ENCODE measurements at regions not wholly inside any gene's neighbourhood (a gene's known extent, or its start where the extent isn't known, plus 50 kb on each side); places are given as distances from the start of the nearest gene placed in this dataset.
"Not testable (repeated sequence)": the region's sequence is repeated elsewhere in the genome, so short reads cannot be mapped to it uniquely, and the experiment has no call there.

DNA sequence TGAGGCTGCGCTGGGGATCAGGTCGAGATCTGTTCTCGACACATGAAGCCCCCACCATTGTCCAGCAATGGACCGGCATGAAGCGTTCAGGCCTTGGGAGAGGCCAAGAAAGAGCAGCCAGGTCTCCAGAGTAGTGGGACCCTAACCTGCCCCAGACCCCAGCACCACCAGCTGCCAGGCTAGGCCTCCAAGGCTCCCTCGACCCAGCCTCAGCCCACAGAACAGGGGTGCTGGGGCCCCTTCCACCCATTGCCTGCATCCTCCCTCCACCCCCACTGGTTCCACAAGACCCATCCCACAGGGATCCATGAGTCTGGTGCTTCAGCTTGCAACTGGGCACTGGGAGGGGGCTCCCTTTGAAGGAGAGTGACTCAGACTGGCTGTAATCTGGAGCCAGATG is 120.3 kb downstream of the TUBA3C start:
- FAIRE-seq, result no peak

DNA sequence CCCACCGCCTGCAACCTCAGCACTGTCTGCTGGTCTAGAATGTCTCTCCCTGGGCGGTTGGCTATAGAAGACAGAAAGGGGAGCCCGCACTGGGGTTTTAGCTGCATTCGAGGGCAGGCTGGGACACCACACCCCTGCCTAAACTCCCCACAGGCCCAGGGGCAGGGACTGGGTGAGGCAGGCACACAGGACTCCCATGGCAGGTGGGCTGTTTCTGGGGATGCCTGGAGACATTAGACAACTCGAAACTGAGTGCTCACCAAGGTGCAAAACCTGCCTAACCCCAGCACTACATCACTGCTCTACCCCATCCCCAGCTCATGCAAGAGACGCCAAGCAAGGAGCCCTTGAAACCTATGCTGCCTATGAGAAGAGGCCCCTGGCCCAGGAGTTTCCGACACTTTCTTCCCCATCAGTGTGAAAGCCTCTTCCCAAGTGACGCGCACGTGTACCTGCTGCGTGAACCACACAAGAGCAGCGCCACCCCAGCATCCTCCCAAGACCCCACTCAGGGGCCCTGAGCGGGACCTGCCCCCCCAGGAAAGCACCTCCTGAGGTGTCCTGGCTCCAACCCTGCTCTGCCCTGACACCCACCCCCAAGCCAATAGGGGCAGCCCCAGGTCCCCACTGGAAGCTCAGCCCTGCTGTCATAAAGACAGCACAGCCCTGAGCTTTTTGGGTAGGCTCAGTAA is 121.2 kb downstream of the TUBA3C start:
- FAIRE-seq, result no peak

DNA sequence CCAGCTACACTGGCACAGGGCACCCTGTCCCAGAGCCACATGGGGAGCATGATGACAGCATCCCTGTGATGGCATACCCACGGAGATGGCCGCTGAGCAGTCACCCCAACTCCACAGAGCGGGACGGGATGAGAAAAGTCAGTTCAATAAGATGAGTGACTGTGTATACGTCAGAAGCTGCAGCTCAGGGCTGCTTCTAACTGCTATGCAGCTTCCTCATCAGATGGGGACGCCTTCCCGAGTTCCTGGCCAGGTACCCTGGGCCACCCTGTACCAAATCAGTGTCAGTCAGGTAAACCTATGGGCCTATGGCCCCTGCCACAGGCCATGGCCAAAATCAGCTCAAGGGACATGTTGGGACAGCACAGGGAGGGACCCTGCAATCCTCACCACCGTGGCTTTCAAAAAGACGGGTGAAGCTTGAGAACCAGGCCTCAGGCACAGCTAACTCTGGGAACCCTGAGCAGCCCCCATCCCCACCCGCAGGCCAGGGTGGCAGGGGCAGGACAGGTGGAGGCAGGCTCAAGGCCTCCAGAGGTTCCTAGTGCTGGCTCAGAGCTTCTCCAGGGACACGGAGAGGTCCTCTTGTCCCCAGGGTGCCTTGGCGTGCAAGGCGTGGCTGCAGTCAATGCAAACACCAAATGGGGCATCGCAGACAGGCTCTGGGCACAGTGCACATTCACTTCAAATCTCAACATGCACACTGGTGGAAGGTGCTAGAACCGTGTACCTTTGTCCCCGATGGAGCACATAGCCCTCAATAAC is 122.4 kb downstream of the TUBA3C start:
- no peak for FAIRE-seq

DNA sequence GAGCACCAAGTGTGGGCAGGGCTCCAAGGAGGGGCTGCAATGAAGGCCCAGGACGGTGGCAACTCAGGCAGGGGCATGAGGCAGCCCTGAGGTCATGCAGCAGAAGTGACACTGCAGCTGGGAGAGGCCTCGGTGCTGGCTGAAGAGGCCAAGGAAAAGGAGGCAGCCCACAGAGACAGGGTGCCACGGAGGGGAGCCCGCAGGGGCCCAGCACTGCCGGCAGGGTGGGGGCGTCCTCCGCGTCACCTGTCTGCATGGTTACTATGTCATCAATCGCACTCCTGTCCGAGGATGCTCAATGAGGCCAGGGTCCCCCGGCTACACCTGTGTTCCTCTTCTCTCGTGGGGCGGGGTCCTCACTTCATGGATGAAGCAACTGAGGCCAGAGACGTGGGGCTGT is 123.1 kb downstream of the TUBA3C start:
- FAIRE-seq, result no peak

DNA sequence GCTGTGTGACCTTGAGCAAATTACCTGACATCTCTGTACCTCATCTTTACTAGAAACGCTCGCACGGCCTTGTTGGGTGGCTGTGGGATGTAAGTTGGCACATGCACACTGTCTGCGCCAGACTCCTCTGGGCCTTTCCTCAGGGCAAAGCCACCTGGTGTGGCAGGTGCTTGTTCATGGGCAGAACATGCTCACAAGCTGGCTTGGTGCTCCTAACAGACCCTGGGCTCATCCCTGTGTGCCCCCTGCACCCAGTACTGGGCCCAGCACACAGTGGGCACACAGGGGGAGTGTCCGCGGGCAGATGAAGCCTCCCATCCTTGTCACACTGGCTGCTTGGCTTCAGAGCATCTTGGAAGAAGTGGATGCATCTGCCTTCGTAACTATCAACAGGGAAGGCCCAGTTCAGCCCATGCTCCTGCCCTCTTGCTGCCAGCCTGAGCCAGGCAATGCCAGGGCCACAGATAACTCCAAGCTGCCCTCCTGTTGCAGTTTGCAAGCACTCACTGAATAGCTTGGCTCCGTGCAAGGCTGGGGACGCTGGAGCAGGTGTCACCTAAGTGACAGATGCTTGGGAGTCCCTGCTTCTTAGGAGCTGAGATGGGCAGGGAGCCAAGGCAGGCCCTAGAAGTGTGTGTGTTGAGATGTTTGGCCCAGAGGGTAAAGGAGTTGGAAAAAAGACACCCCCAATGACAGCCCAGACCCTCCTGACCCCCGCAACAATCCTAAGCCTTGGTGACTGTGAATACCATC is 123.9 kb downstream of the TUBA3C start:
- FAIRE-seq, result no peak

DNA sequence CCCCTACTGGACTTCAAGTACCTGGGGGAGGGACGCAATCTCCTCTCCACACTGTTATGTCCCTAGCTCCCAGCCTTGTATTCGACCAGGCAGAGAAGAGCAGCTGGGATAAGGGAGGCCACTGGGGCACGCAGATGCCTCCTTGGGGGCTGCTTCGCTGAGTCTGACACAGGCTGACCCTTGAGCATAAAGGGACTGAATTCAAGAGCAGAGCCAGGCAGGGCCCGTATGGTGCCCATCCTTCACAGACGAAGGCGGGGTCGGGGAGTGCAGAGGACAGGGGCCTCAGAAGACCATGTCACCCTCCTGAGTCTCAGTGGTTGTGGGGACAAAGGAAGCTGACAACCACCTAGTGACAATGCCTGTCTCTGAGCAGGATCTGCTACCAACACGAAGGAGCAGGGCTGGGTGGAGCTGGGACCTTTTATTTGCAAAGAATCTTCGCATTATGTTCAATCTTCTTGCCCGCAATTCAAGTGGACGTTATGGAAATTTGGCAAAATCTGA is 124.6 kb downstream of the TUBA3C start:
- FAIRE-seq, result no peak

DNA sequence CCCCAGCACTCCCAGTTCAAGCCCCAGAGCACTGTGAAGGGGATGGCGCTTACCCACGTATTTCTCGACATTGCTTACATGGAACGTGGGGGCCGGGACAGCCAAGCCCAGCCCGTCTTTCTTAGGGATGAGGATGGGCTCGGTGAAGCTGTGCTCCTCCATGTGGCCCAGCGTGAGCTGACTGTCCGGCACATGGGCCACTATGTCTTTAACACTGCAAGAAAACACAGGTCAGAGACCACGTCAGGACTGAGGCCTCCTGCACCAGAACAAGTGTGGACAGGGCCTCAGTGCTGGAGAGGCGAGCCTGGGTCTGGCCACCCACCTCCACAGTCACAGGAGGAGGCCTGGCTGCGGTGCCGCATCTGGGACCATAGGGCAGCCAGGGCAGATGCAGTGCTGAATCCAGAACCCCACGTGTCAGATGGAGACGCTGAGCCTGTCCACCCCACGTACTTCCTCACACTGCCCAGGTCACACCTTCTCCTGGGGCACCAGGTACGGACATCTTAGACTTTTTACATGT is 125.2 kb downstream of the TUBA3C start:
- FAIRE-seq, result no peak

DNA sequence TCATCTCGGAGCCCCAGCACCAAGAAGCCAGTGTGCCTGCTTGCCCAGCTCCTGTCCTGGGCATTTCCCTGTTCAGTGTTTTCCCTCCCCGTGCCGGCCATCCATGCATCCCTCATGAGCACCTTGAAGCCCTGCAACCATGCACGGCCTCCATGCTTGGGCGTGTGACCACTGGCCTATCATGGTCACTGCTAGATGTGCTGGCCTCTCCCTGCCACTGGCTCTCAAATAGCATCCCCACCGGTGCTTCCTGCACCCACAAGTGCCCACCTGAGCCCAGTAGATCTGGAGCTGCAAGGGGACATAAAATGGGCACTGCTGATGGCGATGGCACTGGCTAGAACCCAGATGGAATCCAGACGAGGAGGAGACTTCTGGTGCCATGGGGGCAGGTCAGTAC is 126.0 kb downstream of the TUBA3C start:
- FAIRE-seq, result no peak

DNA sequence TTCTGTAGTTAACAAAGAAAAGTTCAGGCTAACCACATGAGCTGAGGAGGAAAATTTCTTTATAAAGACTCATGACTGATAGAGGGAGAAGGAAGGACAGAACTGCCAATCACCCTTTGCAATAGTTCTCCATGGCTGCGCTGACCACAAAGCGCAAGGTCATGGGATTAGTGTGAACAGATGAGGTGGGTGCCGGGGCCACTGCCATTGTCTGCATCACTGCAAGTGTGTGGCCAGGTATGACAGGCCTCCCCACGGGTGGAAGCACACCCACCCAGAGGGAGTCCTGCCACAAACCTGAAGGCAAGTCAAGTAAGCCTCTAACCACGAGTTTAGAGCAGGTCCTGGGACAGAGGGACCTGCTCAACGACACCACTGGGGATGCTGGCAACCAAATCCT is 128.1 kb downstream of the TUBA3C start:
- no peak for FAIRE-seq

DNA sequence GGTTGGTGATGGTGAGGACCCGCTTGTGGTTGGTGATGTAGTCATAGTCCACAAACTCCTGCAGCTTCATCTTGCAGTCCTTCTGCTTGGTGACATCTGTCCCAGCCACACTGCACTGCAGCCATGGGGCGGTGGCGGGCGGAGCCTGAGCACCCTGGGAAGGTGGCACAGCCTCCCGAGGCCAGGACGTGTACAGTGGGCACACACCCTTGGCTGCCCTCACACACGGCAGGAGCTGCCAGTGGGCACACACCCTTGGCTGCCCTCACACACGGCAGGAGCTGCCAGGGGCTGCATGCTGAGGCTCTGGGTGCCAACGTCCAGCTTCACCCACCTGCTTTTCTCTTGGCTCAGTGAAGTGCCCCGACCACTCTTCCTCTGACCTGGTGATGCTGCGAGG is 128.7 kb downstream of the TUBA3C start:
- no peak for FAIRE-seq

DNA sequence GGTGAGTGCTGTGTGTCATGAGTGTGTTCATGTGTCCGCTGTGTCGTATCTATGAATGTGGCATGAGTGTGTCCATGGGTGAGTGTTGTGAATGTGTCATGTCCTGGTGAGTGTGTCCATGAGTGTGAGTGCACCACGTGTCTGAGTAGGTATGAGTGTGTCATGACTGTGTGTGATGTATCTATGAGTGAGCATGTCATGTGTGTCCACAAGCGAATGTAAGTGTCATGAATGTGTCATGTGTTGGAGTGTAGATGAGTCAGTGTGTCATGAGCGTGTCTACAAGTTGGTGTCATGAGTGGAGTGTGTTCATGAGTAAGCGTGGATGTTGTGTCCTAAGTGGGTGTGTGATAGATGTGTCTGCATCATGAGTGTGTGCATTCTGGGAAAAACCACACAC is 129.4 kb downstream of the TUBA3C start:
- FAIRE-seq, result no peak

DNA sequence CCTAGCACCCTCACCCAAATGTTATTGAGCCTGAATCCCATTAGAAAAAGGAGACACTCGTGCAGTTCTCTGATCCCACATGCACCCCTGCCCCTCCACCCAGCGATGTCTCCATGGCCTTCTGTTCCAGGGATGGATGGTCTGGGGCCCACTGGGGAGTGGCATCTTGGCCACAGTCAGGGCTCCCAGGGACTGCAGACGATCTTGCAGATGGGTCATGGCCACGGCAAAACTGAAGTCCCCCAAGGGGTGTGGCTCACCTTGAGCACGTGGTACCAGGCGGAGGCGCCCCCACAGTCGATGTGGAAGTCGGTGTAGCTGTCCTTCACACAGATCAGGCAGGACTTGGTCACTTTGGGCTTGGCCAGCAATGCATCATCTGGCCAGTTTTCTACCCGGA is 130.7 kb downstream of the TUBA3C start:
- FAIRE-seq, result no peak

DNA sequence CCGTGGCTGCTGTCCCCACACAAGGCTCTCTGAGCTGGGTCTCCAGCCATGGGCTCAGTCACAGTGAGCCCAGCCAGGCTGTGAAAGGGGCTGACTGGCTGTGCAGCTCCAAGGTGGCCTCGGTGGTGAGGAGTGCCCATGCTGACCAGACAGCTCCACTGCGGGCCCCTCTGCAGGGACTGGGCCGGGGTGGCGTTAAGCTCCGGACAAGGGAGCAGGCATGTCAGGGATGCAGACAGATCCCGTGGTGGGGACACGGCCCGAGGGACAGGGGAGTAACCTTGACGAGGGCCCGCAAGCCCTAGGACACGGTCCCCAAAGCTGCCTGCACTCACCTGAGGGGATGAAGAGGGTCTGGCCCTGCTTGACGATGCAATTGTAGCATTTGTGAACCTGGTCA is 132.0 kb downstream of the TUBA3C start:
- FAIRE-seq, result not testable (repeated sequence)

DNA sequence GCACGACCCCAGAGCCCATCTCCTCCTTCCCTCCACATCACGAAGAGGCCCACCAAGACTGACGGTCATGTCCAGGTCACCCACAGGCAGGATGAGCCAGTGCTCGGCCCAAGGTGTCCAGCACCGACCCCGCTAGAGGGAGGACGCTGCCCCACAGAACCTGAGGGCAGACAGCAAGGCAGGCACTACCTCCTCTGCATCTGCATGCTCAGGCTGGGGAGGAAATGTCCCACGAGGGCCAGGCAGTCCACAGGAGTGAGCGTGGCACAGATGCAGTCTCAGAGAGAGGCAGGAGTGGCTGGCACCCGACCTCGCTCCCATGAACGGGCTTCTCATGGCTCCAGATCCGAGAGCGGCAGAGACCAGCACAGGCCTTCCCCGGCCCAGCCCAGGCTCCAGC is 133.2 kb downstream of the TUBA3C start:
- FAIRE-seq, result no peak

DNA sequence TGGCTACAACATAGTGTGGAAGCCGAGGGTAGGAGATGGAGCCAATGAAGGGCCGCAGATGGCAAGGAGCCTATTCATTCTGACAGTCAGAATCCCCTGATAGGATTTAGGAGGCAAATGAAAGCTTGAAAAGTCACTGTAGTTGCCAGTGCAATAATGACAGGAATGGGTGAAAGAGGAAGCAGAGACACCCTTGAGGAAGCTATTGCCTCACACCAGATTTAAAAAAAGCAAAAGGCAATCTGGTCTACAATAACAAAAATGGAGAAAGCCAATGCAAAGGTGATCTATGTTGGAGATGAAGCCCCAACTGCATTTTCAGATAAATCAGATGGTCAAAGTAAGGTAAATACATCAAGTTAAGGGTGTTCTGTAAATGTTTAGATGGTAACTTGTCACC is 158.5 kb downstream of the TUBA3C start:
- FAIRE-seq, result no peak

DNA sequence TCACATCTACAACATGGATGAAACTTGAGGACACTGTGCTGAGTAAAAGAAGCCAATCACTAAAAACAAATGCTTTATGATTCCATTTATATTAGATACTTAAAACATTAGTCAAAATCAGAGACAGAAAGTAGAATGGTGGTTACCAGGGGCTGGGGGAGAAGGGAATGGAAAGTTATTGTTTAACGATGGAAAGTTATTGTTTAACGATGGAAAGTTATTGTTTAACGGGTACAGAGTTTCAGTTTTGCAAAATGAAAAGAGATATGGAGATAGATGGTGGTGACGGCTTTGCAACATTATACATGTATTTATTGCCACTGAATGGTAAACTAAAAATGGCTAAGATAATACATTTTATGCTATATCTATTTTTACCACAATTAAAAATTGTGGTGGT is 160.6 kb downstream of the TUBA3C start:
- FAIRE-seq, result no peak

DNA sequence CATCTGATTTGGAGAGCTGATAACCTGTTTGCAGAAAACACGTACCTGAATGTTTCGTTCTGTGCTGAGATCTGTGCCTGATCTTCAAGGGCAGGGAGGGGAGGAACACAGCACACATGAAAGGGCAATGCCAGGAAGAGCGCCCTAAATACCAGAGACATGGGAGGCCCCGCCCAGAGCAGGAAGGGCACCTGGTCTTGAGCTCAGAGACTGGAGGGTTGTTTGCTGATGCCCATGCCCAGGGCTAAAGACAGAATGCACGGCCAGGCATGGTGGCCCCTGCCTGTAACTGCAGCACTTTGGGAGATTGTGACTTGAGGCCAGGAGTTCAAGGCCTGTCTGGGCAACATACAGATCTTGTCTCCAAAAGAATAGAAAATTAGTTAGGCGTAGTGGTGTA is 183.2 kb downstream of the TUBA3C start:
- FAIRE-seq, result no peak

DNA sequence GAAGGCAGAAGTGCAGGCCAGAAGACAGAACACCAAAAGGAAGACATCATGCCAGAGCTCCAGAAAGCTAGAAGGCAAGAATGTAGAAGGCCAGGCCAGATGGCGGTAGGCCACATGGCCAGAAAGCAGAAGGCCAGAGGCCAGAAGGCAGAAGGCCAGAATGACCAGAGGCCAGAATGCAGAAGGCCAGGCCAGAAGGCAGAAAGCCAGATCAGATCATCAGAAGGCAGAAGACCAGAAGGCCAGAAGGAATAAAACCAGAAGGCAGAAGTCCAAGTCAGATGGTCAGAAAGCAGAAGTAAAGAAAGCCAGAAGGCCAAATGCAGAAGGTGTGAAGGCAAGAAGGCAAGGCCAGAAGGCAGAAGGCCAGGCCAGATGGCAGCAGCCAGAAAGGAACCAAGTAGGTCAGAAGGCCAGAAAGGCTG is 185.0 kb downstream of the TUBA3C start:
- FAIRE-seq, result no peak

DNA sequence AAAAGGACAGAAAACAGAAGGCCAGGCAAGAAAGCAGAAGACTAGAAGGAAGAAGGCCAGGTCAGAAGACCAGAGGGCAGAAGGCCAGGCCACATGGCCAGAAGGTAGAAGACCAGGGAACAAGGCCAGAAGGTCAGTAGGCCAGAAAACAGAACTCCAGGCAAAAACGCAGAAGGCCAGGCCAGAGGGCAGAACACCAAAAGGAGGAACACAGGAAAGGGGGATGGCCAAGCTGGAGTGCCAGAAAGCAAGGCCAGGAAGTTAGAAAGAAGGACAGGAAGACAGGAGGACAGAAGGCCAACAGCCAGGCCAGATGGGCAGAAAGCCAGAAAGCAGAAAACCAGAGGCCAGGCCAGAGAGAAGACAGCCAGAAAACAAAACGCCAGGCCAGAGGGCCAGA is 185.4 kb downstream of the TUBA3C start:
- FAIRE-seq, result no peak

DNA sequence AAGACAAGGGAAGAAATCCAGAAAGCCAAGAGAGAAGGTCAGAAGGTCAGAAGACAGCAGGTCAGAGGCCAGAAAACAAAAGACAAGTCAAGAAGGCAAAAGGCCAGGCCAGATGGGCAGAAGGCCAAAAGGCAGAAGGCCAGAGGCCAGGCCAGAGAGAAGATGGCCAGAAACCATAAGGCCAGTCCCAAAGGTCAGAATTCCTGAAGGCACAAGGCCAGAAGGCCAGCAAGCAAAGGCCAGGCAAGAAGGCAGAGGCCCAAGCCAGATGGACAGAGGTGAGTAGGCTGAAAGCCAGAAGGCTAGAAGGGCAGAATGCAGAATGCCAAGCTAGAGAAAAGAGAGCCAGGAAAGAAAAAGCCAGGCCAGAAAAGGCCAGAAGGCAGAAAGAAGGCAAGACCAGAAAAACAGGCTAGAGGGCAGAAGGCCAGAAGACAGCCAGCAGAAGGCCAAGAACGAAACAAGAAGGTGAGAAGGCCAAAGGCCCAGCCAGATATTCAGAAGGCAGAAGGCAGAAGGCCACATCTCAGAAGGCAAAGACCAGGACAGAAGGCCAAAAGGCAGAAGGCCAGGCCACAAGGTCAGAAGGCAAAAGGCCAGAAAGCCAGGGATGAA is 186.3 kb downstream of the TUBA3C start:
- no peak for FAIRE-seq

DNA sequence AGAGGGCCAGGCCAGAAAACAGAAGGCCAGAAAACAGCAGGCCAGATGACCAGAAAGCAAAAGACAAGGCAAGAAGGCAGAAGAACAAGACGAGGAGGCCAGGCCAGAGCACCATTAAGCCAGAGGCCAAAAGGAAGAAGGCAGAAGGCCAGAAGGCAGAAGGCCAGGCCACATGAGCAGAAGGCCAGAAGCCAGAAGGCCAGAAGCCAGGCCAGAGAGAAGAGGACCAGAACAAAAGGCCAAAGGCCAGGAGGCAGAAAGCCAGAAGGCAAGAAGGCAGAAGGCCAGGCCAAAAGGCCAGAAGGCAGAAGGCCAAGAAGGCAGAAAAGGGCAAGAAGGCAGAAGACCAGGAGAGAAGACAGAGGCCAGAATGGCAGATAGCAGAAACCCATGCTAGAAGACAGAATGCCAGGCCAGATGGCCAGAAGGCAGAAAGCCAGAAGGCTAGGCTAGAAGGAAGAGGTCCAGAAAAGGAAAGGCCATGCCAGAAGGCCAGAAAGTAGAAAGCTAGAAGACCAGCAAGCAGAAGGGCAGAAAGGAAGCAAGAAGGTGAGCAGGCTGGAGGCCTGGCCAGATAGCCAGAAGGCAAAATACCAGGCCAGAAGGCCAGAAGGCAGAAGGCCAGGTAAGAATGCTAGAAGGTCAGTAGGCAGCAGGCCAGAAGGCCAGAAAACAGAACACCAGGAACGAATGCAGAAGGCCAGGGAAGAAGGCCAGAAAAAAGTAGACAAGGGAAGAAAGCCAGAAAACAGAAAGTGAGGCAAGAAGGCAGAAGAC is 187.6 kb downstream of the TUBA3C start:
- no peak for FAIRE-seq

DNA sequence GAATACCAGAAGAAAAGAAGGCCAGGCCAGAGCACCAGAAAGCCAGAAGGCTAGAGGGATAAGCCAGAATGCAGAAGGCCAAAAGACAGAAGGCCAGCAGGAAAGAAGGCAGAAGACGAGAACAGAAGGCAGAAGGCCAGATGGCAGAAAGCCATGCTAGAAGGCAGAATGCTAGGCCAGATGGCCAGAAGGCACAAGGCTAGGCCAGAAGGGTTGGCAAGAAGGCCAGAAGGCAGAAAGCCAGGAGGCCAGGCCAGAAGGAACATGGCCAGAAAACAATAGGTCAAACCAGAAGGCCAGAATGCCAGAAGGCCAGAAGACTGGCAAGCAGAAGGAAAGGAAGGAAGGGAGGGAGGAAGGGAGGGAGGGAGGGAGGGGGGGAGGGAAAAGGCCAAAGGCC is 188.8 kb downstream of the TUBA3C start:
- FAIRE-seq, result no peak

All from colon (tissue), 2 donors.